ENCODE measurements at regions not wholly inside any gene's neighbourhood (a gene's known extent, or its start where the extent isn't known, plus 50 kb on each side); places are given as distances from the start of the nearest gene placed in this dataset.

DNA sequence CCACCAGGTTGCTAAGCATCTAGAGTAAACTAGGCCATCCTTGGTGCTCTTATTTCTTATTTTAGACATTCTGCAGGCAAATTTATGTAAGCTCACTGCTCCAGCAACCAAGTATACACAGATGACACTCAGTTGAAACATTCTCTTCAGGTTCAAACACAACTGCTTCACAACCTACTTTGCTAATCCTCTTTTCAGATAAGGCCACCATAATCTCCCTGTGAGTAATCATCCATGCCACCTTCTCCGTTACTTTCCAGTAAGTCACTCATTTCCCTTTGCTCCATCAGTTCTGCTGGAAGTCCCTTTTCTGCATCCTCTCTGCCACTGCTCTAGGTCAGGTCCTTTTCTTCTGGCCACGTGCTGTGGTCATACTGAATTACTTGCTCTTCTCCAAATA lies 120.2 kb upstream of the WDFY3 start:
- TF ChIP-seq, protein P1, sequence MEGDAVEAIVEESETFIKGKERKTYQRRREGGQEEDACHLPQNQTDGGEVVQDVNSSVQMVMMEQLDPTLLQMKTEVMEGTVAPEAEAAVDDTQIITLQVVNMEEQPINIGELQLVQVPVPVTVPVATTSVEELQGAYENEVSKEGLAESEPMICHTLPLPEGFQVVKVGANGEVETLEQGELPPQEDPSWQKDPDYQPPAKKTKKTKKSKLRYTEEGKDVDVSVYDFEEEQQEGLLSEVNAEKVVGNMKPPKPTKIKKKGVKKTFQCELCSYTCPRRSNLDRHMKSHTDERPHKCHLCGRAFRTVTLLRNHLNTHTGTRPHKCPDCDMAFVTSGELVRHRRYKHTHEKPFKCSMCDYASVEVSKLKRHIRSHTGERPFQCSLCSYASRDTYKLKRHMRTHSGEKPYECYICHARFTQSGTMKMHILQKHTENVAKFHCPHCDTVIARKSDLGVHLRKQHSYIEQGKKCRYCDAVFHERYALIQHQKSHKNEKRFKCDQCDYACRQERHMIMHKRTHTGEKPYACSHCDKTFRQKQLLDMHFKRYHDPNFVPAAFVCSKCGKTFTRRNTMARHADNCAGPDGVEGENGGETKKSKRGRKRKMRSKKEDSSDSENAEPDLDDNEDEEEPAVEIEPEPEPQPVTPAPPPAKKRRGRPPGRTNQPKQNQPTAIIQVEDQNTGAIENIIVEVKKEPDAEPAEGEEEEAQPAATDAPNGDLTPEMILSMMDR (IDR thresholded peaks at IDR 0.05): no peak

DNA sequence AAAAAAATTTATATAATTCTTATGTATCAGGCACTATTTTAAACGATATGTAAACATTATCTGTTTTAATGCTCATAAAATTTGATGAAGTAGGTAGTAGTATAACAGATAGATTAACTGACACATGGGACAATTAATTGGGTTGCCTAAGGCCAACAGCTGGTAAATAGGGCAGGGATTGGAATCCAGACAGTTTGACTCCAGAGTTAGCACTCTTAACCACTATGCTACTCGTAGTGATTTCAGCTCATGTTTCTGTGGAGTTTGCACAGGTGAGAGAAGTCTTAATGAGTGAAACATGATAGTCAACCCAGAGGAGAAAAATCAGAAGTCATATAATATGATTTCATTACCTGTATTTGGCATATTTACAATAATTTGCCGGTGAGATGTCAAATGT lies 126.0 kb upstream of the WDFY3 start:
- TF ChIP-seq, protein P1 (IDR thresholded peaks at IDR 0.05): no peak

DNA sequence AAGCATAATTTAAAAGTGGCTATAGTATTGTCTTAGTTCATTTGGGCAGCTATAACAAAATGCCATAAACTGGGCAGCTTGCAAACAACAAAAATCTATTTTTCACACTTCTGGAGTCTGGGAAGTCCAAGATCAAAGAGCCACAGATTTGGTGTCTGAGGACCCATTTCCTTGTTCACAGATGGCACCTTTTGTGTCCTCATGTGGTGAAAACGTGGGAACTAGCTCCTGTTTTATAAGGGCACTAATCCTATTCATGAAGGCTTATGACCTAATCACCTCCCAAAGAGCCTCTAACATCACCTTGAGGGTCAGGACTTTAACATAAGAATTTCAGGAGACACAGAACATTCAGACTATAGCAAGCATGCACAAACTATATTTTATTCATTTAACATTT lies 126.5 kb upstream of the WDFY3 start:
- TF ChIP-seq, protein P1 (IDR thresholded peaks at IDR 0.05): no peak

DNA sequence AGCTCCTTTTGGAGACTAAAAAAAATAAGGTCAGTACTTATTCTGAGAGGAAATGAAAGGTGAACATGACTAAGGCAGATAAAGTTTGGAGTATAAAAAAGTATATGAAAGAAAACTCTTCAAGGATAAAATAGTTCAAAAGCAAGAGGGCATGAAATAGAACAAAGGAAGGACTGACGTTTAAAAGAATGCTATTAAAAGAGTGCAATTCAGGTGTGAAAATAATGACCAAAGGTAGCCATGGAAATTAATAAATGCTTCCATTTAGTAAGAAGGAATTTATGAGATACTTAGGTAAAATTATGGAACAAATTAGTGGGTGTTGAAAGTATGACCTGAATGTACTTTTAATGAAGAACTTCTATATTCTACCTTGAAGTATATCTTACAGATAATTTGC lies 128.2 kb upstream of the WDFY3 start:
- TF ChIP-seq, protein P1 (IDR thresholded peaks at IDR 0.05): no peak

DNA sequence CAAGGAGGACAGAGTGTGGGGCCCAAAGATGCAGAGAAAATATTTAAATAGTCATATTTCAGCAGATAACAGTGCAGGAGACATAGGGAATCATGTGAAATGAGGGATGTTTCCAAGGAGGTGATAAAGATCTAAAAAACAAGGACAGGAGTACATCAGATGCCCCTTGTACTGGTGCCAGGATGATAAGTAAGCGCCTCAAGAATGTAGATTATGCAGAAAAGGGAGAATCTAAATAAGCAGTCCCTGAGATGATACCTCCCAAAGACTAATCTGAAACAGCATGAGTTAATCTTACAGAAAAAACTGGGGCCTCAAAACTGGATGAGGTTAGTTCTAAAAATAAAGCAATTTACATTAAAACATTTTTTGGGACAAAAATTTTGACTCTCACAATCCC lies 136.1 kb upstream of the WDFY3 start:
- TF ChIP-seq, protein P1 (IDR thresholded peaks at IDR 0.05): no peak

DNA sequence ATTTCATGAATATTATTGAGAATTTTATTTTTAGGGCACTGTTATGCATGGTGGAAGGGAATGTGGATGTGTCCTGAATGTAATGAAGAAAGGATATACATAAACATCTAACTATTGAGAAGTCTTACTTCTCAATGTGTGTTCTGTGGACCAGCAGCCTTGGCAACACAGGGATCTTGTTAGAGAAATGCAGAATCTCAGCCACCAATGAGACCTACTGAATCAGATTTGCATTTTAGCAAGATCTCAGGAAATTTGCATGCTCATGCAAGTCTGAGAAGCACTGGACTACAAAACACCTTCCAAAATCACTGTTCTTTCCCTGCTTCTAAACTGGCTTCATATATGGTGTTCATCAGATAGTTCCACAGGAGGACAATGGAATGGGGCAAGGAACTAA lies 139.7 kb upstream of the WDFY3 start:
- TF ChIP-seq, protein P1 (IDR thresholded peaks at IDR 0.05): no peak

DNA sequence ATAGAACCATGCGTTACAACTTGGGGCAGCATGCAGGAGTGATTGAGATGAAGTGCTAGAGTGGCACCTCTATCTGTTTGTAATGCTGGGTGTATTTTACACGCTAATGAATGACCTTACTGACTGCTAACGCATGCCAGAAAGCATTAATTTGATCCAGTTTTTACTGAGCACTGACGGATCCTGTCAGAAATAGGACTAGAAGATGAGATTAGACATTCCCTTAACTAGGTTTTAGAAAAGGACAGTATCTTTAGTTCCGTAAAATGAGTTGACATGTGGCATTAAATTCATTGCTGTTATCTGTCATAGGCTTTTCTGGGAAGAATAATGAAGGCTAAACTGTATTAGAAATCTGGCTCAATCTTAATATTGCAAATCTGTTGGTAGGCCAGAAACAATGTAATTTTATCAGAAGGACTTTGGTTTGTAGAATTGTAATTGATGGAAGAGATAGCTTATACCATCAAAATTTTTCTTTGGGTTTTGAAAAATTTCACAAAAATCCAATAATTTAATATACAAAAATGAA lies 140.4 kb upstream of the WDFY3 start:
- TF ChIP-seq, protein P1 (IDR thresholded peaks at IDR 0.05): no peak

DNA sequence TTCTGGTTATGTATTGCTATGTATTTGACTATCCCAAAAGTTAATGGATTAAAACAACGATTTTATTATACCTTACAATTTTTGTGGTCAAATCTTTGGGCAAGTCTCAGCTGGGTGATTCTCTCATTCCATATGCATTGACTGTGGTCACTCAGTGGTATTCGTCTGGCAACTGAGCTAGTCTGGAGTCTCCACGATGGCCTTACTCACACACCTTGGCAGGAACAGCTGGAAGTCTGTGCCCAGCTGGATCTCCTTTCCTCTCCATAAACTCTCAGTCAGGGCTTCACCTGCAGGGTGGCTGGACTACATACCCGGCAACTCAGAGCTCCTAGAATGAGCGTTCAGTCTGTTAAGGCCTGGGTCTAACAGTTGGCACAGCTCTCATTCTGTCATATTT lies 141.1 kb upstream of the WDFY3 start:
- TF ChIP-seq, protein P1 (IDR thresholded peaks at IDR 0.05): no peak
